ENCODE measurements at regions not wholly inside any gene's neighbourhood (a gene's known extent, or its start where the extent isn't known, plus 50 kb on each side); places are given as distances from the start of the nearest gene placed in this dataset.

DNA sequence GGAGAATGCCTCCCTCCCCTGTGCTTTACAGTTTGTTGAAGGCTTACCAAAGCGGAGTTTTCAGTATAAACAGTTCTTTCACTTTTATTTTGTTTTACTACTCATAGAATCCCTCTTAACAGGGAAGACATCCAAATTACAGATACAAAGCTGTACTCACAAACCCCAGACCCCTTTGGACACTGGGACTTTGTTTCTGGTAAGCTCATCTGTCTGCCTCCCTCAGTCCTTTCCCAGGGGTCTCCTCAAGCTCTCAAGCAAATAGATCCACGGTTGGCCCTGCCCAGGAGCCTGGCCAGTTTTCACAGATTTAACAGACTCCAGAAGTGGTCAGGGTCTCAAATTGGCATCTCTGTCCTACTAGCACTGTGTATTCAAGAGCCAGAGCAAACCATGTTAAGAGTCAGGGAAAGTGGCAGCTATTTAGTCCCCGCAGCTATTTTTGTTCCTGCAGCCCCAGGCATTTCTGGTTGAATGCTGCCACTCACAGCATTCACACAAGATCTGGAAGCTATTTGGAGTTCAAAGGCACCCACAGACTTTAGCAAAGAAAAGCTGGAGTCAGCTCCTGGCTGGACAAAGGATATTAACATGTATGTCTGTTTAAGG, 54.2 kb downstream of the TMEM100 start:
- peak; percentile 35 for DNase-seq

DNA sequence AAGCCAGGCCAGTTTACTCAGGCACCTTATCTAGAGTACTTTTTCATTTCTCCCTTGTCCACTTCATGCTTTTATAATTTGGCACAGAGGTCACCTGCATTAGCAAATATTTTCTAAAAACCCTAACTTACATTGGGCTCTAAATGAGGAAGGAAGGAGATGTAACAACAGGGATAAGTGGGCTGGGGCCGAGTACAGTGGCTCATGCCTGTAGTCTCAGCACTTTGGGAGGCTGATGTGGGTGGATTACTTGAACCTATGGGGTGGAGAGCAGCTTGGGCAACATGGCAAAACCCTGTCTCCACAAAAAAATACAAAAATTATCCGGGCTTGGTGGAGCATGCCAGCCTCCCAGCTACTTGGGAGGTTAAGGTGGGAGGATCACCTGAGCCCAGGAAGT, 55.9 kb downstream of the TMEM100 start:
- DNase-seq: no peak

DNA sequence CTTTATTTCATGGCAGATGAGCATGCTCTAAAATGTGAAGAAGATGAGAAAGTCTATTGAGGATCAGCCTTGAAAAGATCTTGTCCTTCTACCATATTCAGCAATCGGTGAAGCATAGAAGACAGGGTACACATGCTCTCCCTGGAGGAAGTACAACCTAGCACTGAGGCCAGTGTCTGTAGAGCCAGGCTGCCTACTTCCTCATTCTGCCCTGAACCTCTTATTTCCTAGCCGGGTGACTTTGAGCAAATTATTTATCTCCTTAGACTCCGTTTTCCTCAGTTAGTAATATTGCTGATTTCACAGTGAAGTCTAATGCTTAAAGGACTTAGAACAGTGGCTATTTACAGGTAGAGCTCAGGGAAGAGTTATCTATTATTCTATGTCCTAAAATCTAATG, 58.4 kb downstream of the TMEM100 start:
- no peak for DNase-seq

DNA sequence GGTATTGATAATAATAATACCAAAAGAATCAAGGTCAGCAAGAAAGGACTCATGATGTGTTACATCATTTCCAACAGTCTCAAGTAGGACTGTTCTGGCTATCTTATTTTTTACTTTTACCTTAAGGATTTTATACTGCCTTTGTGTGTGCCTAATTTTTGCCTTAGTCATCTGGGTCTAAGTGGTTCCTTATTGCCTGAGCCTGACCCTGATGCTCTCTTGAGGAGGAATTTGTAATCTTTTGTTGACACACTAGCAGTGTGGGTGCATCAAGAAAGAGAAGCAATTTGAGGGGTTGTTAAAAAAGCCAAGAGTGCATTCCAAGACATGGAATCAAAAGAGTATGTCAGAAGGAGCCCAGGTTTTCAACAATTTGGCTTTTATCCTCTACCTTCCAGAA, 59.3 kb downstream of the TMEM100 start:
- no peak for DNase-seq

DNA sequence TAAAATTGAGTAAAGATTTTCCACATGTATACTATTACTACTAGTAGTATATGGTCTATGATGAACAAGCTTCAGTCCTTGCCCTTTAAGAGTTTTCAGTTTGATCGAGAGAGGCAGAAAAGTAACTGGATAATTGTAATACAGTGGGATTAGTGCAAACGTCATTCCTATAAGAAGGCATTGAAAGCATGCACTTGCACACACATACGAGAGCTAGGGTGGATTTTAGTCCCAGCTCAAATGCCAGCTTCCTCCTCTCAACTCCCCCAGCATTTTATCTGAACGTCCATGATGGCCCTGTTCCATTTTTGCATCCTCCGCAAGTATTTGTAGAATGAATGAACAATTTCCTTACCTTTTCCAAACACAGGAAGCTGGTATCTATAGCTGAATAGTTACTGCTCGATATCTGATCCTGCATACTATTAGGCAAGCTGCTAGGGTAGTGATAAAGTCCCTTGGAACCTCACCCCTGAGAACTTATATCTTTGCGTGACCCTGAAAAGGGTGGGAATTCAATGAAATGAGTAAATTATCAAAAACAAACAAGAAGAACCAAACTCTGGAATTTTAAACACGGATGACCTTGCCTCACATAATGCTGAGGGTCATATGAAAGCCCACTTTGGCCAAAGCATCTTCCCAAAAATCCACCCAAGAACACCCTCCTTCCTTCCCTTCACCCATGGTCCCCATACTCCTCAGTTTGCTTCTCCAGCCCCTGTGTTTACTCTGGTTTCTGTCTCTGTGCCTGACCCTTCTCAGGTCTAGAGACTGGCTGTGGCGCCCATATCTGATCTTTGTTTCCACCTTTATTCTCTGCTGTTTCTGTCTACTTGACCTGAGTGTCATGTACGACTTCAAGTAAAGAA, 60.5 kb downstream of the TMEM100 start:
- no peak for DNase-seq

DNA sequence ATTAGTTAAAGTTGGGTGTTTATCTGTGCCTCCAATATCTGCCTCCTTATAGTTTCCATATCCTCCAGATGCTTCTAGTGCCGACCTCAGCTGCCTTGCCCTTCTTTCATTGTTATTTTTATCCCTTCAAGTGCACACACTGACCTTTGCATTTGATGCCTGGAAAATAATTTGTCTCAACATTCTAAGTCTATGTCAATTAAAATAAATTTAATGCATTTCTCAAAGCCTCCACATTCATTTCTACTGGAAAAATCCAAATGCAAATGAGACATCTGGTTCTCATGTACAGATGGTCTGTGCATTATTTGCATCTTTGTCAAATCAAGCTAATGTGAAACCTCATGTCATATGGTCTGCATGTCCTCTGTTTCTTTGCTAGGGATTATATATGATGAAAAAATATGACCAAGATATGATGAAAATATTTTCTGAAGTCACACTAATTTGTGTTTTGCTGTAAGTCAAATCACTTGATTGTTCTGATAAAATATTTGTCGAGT, 61.4 kb downstream of the TMEM100 start:
- peak; percentile 28 for DNase-seq

DNA sequence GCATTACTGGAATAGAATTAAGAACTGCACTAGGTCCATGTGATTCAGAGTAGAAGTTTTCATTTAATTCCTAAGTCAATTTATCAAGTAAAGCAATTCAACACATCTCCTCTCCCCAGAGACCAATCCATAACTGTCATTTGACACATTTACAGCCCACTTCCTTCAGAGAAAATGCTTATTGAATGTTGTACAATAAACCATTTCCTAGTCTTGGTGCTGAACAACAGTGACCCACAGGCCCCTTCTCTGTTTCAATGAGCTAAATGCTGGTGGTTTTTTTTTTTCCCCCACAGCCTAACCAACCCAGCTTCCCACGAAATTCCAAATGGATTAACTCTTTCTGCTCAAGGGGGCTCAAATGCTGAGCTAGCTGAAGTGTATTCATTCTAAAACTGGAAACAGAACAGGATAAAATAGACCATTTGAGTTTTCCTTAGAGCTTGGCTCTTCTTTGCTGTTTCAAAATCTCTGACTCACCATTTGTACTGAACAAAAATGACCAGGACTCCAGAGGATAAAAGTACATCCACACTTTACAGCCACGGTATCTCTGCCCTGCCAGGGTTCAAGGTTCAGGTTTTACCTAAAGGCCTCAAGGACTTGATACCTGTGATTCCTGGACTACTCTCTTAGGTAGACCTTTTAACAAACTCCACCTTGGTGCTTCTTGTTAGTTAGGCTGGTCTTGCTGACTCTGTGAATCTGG, 62.3 kb downstream of the TMEM100 start:
- DNase-seq: peak; percentile 24

DNA sequence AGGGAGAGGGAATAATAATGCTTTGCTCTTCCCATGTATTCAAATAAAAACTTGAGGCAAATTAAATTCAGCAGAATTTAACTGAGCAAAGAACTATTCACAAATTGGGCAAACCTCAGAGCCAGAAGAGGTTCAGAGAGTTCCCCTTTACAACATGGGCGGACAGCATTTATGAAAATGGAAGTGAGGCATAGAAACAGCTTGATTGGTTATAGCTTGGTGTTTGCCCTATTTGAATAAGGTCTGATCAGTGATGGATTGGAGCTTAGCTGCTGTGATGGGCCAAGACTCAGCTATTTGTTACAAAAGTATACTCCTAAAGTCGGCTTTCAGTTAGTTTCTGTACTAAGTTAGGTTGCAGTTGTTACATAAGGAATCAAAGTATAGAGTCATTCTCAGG, 63.0 kb downstream of the TMEM100 start:
- no peak for DNase-seq

DNA sequence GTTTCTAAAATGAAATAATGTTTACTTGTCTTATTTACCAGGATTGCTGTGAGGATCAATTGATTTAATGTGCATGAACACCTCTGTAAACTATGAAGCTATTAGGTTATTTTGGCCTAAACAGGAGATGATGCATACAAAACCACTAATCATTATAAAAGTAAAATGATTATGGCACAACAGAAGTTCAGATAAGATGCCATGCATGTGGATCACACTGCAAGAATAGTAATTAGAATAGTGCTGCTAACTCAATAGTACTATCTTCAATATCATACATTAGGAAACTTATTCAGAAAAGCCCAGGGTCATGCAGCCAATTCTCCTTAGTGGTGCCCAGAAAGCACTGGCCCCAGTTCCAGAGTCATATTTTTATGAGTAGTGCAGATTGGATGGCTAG, 66.9 kb downstream of the TMEM100 start:
- no peak for DNase-seq

DNA sequence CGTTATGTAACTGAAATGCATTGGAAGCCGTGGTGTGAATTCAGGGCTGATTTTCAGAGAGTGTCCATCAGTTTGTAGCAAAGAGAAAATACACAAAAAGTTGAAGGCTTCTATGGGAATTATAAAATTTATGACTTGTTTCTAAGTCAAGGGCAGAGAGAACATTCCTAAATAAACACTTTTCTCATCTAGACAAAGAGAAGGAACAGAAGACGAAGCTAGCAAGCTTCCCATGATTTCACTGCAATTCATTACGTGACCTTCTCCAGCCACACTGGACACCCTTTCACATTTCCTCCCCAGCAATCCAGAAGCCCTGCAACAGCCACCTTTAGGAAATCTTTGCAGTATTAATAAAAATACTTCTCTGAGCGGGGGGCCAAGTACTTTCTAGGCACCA, 67.8 kb downstream of the TMEM100 start:
- DNase-seq: no peak

DNA sequence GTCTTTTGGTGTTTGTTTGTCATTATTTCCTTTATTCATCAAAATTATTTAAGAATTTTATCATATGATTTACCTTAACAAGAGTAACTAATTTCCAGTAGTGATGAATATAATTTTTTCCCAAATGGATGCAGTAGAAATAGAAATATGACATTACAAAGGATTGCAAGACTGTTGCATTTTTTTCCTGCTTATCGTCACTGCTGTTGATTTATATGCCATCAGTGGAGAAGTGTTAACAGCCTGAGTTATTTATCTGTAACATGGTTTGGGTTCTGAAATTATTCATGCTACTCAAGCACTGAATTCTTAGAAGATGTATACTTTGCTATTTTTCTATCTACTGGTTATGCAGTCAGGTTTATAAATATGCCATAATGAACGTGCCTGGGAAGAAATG, 68.6 kb downstream of the TMEM100 start:
- no peak for DNase-seq

DNA sequence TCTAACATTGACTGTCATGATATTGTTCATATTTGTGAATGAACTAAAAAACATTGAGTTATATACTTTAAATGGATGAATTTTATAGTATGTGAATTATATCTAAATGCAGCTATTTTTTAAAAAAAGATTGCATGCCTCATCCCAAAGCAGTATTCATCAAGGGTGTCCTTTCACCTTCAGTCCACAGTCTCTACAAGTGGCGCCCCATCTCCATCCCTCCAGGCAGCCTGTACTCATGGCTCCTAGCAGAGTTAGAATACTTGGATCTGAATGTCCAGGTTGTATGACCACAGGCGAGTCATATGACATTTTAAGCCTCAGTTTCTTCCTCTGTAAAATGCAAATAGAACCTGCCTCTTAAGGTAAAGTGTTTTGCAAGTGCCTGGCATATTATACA, 69.8 kb downstream of the TMEM100 start:
- no peak for DNase-seq

DNA sequence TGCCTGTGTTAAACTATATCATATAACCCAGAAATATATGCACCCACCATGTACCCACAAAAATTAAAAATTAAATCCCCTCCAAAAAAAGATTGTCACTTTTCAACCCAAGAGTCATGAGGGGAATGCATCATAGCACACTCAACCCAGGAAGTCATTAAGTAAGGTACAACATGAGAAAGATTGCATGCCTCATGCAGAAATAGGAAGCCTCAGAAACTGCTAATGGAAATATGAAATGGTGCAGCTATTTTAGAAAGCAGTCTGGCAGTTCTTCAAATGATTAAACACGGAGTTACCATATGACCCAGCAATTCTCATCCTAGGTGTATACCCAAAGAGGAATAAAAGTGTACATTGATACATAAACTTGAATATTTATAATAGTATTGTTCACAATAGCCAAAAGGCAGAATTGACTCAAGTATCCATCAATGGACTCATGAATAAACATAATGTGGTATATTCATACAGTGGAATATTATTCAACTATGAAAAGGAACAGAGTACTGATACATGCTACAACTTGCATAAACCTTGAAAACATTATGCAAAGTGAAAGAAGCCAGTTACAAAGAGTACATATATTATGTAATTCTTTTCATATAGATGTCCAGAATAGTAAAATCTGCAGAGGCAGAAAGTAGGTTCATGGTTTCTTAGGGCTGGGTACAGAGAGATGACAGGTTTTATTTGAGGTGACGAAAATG, 70.4 kb downstream of the TMEM100 start:
- DNase-seq: no peak

DNA sequence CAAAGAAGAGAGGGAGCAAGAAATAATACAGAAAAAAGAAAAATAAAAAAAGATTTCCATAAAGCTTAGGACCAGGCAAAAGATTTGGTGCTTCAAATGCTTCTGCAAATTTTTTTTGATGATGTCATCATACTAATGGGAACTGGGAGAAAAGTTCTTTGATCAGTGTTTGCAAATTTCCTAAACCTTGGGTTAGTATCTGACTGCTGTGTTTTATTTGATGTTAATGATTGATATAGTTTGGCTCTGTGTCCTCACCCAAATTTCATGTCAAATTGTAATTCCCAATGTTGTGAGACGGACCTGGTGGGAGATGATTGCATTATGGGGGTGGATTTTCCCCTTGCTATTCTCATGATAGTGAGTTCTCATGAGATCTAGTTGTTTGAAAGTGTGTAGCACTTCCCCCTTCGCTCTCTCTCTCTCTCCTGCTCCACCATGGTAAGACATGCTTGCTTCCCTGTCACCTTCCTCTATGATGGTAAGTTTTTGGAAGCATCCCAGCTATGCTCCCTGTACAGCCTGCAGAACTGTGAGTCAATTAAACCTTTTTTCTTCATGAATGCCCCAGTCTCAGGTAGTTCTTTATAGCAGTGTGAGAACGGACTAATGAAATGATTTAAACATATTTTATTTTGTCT, 72.6 kb downstream of the TMEM100 start:
- DNase-seq: no peak

DNA sequence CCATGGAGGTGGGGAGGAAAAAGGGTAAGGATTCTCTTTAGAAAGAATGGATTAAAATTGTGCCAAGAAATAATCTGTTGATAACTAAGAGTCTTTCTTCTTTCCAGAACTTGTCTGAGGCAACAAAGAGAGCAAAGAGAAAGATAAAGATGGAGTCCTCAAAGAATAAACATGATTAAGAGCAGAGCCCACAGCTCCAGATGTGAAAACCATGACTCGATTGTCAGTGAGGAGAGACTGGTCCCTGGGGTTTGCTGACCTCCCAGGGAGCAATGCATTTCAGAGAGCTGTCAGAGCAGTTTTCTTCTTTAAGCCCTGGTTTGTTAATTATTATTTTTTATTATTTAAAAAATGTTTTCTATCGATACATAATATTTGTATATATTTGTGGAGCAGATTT, 74.6 kb downstream of the TMEM100 start:
- DNase-seq: no peak

DNA sequence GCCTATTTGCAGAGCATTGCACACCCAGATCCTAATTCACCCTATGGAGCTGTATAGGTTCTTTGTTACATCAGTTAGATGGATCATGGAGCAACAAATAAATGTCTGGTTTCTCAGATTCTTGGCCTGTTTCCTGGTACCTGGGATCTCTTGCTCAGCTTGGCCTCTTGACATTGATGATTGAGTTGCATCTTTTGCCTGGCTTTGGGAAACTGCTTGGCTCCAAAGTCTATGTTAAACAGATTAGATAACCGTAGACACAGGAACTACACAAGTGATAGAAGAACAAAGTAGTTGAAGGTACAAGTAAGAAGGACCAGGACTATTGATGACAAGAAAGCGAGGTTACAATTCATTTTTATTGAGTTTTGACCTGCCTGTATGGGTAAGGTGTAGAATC, 77.3 kb downstream of the TMEM100 start:
- DNase-seq: no peak

DNA sequence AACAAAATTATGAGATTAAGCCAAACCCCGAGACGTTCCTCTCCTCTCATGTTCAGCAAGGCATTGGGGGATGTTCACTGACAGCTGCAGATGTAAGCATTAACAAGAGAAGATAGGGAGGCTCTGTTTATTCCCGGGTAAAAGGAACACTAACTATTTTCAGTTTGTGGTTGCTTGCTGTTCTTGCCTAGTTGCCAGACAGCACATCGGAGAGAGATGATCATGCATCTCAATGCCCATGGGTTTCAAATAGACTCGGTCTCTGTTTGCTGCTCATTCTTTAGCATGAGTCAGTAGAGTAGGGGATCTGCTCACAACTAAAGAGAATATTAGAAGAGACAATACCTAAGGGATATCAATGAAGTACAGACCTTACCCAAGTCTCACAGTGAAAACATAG, 78.3 kb downstream of the TMEM100 start:
- no peak for DNase-seq

DNA sequence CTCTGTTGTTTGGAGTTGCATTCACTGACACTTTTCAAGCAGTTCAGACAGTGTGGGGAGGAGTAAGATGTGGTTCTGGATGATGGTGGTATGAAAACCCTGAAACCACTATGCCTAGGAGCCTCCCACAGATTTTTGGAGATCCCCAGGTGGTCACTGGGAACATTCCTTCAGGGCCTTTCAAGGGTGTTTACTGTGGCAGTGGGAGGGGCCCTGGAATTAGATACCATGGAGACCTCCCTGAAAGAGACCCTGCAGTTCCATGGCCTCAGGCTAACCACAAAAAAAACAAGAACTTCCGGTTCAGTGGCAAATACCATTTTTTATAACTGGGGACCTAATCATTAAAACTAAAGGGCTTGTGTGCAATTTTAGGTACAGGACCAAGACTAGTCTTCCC, 79.9 kb downstream of the TMEM100 start:
- no peak for DNase-seq

DNA sequence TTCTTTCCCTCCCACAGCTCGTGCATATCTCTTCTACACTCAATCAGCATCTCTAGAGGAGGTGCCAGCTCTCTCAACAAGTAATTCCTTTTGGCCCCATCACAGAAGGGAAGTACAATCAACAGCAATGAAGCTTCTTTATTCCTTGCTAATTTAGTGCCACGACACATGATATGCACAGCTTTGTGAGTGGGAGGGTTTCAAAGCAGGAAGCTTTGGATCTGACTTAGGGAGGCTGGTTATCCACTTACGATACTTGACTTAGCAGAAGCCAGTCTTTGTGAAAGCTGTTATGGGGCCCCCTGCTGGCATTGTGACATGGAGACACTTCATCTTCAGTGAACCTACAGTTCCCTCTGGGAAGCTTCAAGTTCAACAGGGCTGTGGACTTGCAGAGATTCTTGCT, 81.0 kb downstream of the TMEM100 start:
- DNase-seq: peak; percentile 60

DNA sequence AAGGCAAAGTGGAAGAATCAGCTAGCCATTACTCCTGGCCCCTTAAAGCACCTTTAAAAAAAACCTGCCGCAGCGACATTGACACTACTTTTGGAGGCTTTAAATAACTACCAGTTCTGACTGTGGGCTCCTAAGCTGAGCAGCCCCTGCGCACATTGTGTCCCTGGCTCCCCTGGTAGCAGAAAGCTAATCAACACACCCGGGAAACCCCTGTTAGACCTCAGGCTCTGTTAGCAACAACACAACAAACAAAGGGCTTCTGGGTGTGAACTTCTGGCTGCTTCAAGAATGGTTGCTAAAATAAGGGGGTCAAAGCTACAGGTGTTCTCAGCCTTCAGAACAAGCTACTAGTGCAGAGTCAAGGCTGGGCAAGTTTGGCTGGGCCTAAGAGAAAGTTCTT, 83.6 kb downstream of the TMEM100 start:
- DNase-seq: no peak

DNA sequence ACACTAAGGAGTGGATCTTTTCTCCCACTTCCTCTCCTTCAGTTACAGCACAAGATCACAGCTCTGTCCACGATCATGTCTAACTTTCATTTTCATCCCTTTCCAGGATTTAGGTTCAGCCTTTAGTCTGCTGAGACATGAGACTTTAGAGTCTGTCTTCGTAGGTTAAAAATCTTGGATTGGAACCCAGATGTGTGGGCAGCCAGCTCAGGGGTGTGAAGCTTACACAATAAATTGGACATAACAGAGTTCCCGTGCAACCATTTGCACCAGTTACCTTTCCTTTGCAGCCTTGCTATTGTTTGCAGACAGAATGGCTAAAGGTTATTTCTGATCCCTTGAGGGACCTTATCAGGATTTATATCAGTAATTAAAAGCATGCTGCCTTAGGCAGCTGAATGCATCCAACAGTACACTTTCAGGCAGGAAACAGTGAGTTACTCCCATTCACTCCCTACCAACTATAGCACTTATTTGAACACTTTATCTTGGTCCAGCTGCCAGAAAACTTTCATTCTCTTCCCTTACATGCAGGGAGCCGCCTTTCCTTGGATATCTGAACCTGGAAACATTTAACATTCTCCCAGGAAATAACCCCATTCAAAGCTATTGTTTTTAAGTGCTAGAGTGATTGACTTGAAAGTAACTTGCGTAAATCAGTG, 87.3 kb downstream of the TMEM100 start:
- DNase-seq: no peak

DNA sequence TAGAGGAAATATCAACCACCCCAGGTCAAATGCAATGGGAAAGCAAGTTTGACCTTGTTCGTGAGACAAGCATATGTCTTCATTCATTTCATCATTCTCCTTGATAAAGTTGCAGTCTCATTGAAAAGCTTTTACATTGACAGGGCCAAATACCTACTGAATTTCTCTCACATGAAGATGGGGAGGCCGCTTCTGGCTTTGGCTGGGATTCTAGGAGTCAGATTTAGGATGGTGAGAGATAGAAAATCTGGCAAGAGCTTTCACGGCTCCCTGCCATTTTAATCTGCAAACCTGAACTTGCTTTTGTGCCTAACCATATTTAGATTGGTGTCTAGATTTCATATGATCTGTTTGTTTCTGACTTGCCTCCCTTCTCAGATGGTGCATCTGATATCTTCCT, 88.0 kb downstream of the TMEM100 start:
- DNase-seq: no peak

All from eye (tissue), 1 donor.